GM18505 (cell line): ENCODE measurements at regions not wholly inside any gene's neighbourhood (a gene's known extent, or its start where the extent isn't known, plus 50 kb on each side); places are given as distances from the start of the nearest gene placed in this dataset.

Source experiments
- ATAC-seq: cut with Tn5 transposase; IDR thresholded peaks from one replicate; pipeline ENCODE4 v1.9.1; 2021; ENCODE audit not compliant: unreplicated experiment
- POLR2A ChIP-seq: IDR thresholded peaks from 4 replicates; pipeline ENCODE4 v1.6.1; 2011; ENCODE audit warnings: borderline replicate concordance; ENCODE audit not compliant: insufficient read depth, insufficient read length; ENCODE audit errors: extremely low read depth

GRCh38 chr7:18384491-18385143 lies 110.9 kb upstream of the HDAC9 start:
- ATAC-seq = no peak
- TF ChIP-seq POLR2A = no peak

- no peak for ATAC-seq
- no peak for TF ChIP-seq POLR2A
Measured at GRCh38 chr7:18386607-18387006, 108.9 kb upstream of the HDAC9 start.

- TF ChIP-seq POLR2A = no peak
- no peak for ATAC-seq
Measured at GRCh38 chr7:18387191-18387735, 108.3 kb upstream of the HDAC9 start.

- no peak for ATAC-seq
- TF ChIP-seq POLR2A = no peak
Measured at GRCh38 chr7:18390535-18390907, 105.0 kb upstream of the HDAC9 start.

- ATAC-seq = no peak
- TF ChIP-seq POLR2A = no peak
Measured at GRCh38 chr7:18393465-18394118, 102.0 kb upstream of the HDAC9 start.

- no peak for ATAC-seq
- no peak for TF ChIP-seq POLR2A
Measured at GRCh38 chr7:18395868-18396267, 99.7 kb upstream of the HDAC9 start.

GRCh38 chr7:18396953-18397352 lies 98.6 kb upstream of the HDAC9 start:
- no peak for TF ChIP-seq POLR2A
- ATAC-seq = no peak

GRCh38 chr7:18399436-18400235 lies 95.9 kb upstream of the HDAC9 start:
- no peak for TF ChIP-seq POLR2A
- ATAC-seq = no peak

- no peak for TF ChIP-seq POLR2A
- no peak for ATAC-seq
Measured at GRCh38 chr7:18400275-18400674, 95.3 kb upstream of the HDAC9 start.

GRCh38 chr7:18400726-18401125 lies 94.8 kb upstream of the HDAC9 start:
- TF ChIP-seq POLR2A = no peak
- ATAC-seq = no peak

- TF ChIP-seq POLR2A = no peak
- no peak for ATAC-seq
Measured at GRCh38 chr7:18401757-18402156, 93.8 kb upstream of the HDAC9 start.

- ATAC-seq = no peak
- no peak for TF ChIP-seq POLR2A
Measured at GRCh38 chr7:18402488-18403183, 92.9 kb upstream of the HDAC9 start.

GRCh38 chr7:18405726-18406125 lies 89.8 kb upstream of the HDAC9 start:
- ATAC-seq = no peak
- no peak for TF ChIP-seq POLR2A
